ENCODE measurements at regions not wholly inside any gene's neighbourhood (a gene's known extent, or its start where the extent isn't known, plus 50 kb on each side); places are given as distances from the start of the nearest gene placed in this dataset.

- no peak for DNase-seq (ENCODE audit: low read depth in 2 of 2)
These were observed 53.0 kb upstream of the SMOX start for GRCh38 chr20:4095639-4096038.

- DNase-seq (ENCODE audit: low read depth in 2 of 2) = peak; percentile 36 to 45
These were observed 56.8 kb upstream of the SMOX start for GRCh38 chr20:4091490-4092479.

DNA sequence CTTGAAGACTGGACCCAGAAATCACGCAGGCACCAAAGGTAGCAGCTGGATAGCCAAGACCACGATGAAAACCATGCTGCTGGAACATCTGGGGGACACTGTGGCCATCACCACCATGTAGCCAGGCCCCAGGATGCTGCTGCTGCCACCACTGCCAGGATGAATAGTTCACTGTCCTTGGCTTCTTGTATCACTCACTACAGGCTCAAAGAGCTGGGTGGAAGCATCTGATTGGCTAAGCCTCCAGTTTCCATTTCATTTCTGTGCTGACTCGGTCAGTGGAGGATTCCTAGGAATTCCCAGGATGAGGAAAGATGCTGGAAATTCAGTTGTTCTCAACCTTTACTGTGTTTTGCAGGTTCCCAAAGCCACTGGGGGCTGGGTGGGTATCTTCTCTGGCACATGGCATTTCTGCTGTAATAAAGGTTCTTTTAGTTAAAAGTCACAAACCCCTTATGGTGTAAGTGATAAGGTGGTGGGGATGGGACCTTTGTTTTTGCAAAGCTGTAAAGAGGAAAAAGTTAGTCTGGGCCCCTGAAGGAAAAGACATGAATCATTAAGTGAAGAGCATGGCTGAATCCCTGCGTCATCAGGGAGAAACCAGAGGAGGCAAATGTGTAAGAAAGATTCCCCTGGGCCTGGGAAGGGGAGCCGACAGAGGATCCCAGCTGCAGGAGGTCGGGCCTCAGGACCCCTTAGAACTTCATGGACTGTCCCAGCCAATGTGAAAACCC is 57.7 kb upstream of the SMOX start:
- no peak for DNase-seq (ENCODE audit: low read depth in 2 of 2)

GRCh38 chr20:4089756-4090487 is 58.7 kb upstream of the SMOX start:
- DNase-seq (ENCODE audit: low read depth in 2 of 2) = no peak

- no peak for DNase-seq (ENCODE audit: low read depth in 2 of 2)
These were observed 59.9 kb upstream of the SMOX start for GRCh38 chr20:4088766-4089165.

DNA sequence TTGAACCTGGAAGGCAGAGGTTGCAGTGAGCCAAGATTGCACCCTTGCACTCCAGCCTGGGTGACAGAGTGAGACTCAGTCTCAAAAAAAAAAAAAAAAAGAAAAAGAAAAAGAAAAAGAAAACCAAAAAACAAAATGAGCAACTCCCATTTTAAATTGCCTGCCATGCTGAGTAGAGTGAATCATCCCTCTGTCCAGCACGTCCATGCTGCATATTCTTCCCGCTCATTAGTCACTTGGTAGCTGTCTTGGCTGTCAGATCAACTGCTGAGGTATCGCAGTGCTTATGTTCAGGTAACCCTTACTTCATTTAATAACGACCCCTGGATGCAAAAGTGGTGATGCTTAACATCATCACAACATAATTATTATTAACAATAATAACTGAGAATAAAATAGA is 60.7 kb upstream of the SMOX start:
- DNase-seq (ENCODE audit: low read depth in 2 of 2) = no peak

DNA sequence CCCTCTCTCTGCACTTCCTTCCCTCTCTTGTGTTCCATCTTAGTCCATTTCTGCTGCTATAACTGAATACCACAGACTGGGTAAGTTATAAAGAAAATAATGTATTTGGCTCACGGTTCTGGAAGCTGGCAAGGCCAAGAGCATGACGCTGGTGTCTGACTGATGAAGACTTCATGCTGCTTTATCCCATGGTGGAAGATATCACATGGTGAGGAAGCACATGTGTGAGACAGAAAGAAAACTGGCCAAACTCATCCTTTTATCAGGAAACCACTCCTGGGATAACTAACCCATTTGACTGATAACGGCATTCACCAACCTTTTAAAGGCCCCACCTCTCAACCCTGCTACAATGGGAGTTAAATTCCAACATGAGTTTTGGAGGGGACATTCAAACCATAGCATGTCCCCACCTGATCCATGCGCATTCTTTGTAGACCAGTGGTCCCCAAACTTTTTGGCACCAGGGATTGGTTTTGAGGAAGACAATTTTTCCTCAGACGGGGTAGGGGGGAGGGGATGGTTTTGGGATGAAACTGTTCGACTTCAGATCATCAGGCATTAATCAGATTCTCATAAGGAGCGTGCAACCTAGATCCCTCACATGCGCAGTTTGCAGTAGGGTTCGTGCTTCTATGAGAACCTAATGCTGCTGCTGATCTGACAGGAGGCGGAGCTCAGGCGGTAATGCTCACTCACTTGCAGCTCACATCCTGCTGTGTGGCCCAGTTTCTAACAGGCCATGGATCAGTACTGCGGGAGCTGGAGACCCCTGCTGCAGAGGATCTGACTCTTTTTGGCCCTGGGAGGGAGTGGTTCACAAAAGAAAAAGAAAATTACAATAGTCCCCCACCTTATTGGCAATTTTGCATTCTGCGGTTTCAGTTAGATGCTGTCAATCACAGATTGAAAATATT is 61.6 kb upstream of the SMOX start:
- no peak for DNase-seq (ENCODE audit: low read depth in 2 of 2)

- no peak for DNase-seq (ENCODE audit: low read depth in 2 of 2)
These were observed 63.9 kb upstream of the SMOX start for GRCh38 chr20:4084721-4085120.

- no peak for DNase-seq (ENCODE audit: low read depth in 2 of 2)
These were observed 64.5 kb upstream of the SMOX start for GRCh38 chr20:4084096-4084495.

- no peak for DNase-seq (ENCODE audit: low read depth in 2 of 2)
These were observed 65.3 kb upstream of the SMOX start for GRCh38 chr20:4083098-4083865.

GRCh38 chr20:4082406-4083097 is 66.1 kb upstream of the SMOX start:
- DNase-seq (ENCODE audit: low read depth in 2 of 2) = peak; percentile 31

DNA sequence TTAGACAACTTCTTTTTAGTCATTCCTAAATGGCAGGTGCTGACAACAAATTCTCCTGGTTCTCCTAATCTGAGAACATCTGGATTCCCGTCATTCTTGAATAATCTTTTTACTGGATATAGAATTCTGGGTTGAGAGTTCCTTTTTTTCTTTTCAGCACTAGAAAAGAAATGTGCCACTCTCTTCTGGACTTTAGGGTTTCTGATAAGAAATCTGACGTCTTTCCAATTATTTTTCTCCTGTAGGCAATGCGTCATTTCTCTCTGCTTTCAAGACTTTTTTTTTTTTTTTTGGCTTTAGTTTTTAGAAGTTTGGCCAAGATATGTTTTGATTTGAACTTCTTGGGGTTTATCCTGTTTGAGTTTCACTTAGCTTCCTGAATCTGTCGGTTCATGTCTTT is 66.1 kb upstream of the RNF24 start:
- DNase-seq (ENCODE audit: low read depth in 2 of 2) = no peak

DNA sequence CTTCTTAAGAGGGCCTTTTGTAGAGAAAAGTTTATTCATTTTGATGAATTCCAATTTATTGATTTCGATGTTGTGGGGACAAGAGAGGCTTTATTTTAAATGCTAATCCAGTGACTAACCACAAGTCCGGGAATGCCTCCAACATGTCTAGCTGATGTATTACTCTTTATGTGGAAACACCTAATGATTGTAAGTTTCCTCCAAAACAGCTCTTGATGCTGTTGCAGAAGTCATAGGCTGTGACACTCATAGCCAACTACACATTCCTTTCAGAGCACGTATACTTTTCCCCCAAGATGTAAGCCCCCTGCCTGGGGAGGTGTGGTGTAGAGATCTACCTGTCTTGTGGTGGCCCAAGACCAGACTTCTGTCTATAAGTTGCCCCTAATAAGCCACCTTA is 61.3 kb upstream of the RNF24 start:
- no peak for DNase-seq (ENCODE audit: low read depth in 2 of 2)

- DNase-seq (ENCODE audit: low read depth in 2 of 2) = no peak
These were observed 60.7 kb upstream of the RNF24 start for GRCh38 chr20:4076033-4076432.

DNA sequence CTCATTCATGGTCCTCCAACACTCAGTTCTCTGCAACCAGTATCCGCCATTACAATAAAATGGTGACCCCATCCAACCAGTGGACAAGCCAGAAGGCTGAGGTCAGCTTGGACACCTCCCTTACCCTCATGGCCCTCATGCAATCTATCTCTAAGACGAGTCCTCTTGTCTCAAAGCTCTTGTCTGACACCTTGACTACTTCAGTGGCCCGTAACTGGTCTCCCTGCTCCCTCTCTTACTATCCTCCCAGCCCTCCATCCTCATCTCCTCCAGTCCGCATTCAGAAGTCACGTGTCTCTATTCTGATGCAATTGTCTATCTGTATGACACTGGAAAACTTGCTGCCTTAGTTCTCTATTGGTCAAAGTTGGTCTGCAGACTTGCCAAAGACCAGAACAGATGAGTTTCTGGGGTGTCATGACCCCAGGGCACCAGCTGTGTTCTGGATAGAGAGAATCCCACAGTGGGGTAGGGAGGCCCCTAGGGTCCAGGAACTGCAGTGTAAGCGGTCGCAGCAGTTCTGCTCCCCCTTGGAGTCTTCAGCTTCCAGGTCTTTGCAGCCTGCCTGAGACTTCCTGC is 59.6 kb upstream of the RNF24 start:
- DNase-seq (ENCODE audit: low read depth in 2 of 2) = no peak

DNA sequence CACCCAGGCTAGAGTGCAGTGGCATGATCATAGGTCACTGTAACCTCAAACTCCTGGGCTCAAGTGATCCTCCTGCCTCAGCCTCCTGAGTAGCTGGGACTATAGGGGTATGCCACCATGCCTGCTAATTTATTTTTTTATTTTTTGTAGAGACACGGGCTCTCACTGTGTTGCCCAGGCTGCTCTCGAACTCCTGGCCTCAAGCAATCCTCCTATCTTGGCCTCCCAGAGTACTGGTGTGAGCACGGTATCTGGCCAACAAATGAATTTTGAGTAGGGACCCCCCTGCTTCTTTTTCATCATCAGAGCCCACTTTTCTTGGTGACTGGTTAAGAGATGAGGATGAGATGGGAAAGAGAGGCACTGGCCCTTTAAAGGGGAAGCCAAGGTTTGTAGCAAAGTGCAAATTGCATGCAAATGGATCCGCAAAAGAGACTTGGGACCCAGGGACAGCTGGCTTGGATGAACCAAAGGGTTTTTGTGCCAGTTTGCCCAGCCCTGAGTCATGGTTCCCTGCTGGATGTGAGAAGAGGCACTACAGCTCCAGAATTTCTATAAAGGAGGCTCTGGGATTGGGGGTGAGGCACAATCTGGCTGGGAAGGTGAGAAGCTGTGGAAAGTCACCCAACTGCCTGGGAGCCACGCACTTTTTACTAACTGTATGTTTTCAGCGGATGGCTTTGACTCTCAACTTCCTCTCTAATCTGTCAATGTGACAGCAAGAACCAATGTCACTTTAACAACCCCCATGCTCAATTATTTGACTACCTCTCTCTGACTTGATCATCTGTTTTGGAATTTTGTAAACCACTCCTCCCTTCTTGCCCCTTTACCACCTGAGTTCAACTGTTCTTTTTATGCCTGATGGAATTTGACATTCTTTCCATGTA is 58.7 kb upstream of the RNF24 start:
- no peak for DNase-seq (ENCODE audit: low read depth in 2 of 2)

DNA sequence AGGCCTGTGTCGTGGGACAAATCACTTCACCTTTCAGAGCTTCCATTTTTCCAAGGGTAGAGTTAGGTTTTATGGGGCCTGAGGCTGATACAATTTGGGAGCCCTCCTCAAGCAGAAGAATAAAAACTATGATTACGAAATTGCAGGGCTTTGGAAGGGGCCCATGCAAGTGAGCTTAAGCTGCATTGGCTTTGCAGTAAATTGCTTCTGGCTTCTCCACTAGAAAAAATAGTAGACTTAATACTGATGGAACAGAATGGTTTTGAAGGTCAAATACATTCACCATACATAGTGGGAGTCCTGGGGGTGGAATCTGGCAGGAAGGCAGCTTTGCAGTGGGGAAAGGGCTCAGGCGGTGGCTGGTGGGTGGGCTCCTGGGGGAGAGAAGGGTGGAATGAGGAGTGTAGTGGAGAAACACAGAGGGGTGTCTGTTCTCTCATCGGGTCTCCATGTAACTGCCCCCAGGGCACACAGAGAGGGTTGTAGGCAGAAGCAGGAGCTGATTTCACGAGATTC is 55.9 kb upstream of the RNF24 start:
- DNase-seq (ENCODE audit: low read depth in 2 of 2) = no peak

All from stimulated activated CD4-positive, alpha-beta T cell treated with anti-CD3 and anti-CD28 coated beads, Interleukin-4, amount 100 ng/mL, for 48 hours (primary cell).